ENCODE measurements at regions not wholly inside any gene's neighbourhood (a gene's known extent, or its start where the extent isn't known, plus 50 kb on each side); places are given as distances from the start of the nearest gene placed in this dataset.
A peak's percentile ranks its signal among the peaks of the same experiment; 100 is the strongest.

GRCh38 chr2:76210551-76210950, 499.8 kb upstream of the GCFC2 start:
- TF ChIP-seq ZFX (IDR thresholded peaks at IDR 0.05; ENCODE audit: borderline replicate concordance) (no peak), CTCF (IDR thresholded peaks at IDR 0.05) (no peak)
- no peak overlapping the region for H3K27ac ChIP-seq

- H3K27ac ChIP-seq: no peak overlapping the region
- TF ChIP-seq ZFX (IDR thresholded peaks at IDR 0.05; ENCODE audit: borderline replicate concordance): no peak
- no peak for TF ChIP-seq CTCF (IDR thresholded peaks at IDR 0.05)
Observed at GRCh38 chr2:76204048-76204447, 493.3 kb upstream of the GCFC2 start.

- TF ChIP-seq CTCF (IDR thresholded peaks at IDR 0.05) (no peak), ZFX (IDR thresholded peaks at IDR 0.05; ENCODE audit: borderline replicate concordance) (no peak)
Observed at GRCh38 chr2:76202866-76203265, 492.2 kb upstream of the GCFC2 start.

GRCh38 chr2:76197842-76198448, 487.2 kb upstream of the GCFC2 start:
- H3K27ac ChIP-seq: no peak overlapping the region
- peak; percentile 70 for TF ChIP-seq CTCF (IDR thresholded peaks at IDR 0.05)
- no peak for TF ChIP-seq ZFX (IDR thresholded peaks at IDR 0.05; ENCODE audit: borderline replicate concordance)

More at GRCh38 chr2:76202866-76203265, 492.2 kb upstream of the GCFC2 start:
- no peak overlapping the region for H3K27ac ChIP-seq

- TF ChIP-seq CTCF (IDR thresholded peaks at IDR 0.05) (no peak), ZFX (IDR thresholded peaks at IDR 0.05; ENCODE audit: borderline replicate concordance) (no peak)
- H3K27ac ChIP-seq: no peak overlapping the region
Observed at GRCh38 chr2:76197428-76197827, 486.7 kb upstream of the GCFC2 start.

- no peak for TF ChIP-seq CTCF (IDR thresholded peaks at IDR 0.05)
- no peak for TF ChIP-seq ZFX (IDR thresholded peaks at IDR 0.05; ENCODE audit: borderline replicate concordance)
- H3K27ac ChIP-seq: no peak overlapping the region
Observed at GRCh38 chr2:76194031-76194775, 483.5 kb upstream of the GCFC2 start.

- TF ChIP-seq CTCF (IDR thresholded peaks at IDR 0.05) (no peak), ZFX (IDR thresholded peaks at IDR 0.05; ENCODE audit: borderline replicate concordance) (no peak)
- H3K27ac ChIP-seq: no peak overlapping the region
Observed at GRCh38 chr2:76193089-76193488, 482.4 kb upstream of the GCFC2 start.
